ENCODE measurements at regions not wholly inside any gene's neighbourhood (a gene's known extent, or its start where the extent isn't known, plus 50 kb on each side); places are given as distances from the start of the nearest gene placed in this dataset.

GRCh38 chr6:40195428-40196134, 261.3 kb upstream of the MOCS1 start:
- no peak for TF ChIP-seq CTCF (IDR thresholded peaks at IDR 0.05; ENCODE audit: low read depth, low read length, missing control alignments)
- no peak for DNase-seq (ENCODE audit: extremely low read depth, low read depth)

GRCh38 chr6:40194447-40195170, 260.3 kb upstream of the MOCS1 start:
- DNase-seq (ENCODE audit: extremely low read depth, low read depth): no peak
- no peak overlapping the region for H3K4me3 ChIP-seq (replicated peaks; ENCODE audit: low read depth, low read length)
- no peak for TF ChIP-seq CTCF (IDR thresholded peaks at IDR 0.05; ENCODE audit: low read depth, low read length, missing control alignments)

More at GRCh38 chr6:40195428-40196134, 261.3 kb upstream of the MOCS1 start:
- H3K4me3 ChIP-seq (replicated peaks; ENCODE audit: low read depth, low read length): no peak overlapping the region

GRCh38 chr6:40192516-40192915, 258.3 kb upstream of the MOCS1 start:
- H3K4me3 ChIP-seq (replicated peaks; ENCODE audit: low read depth, low read length): no peak overlapping the region
- TF ChIP-seq CTCF (IDR thresholded peaks at IDR 0.05; ENCODE audit: low read depth, low read length, missing control alignments): no peak
- no peak for DNase-seq (ENCODE audit: extremely low read depth, low read depth)

- TF ChIP-seq CTCF (IDR thresholded peaks at IDR 0.05; ENCODE audit: low read depth, low read length, missing control alignments): no peak
- no peak for DNase-seq (ENCODE audit: extremely low read depth, low read depth)
Observed at GRCh38 chr6:40188931-40189330, 254.7 kb upstream of the MOCS1 start.

GRCh38 chr6:40187535-40188144, 253.4 kb upstream of the MOCS1 start:
- no peak for TF ChIP-seq CTCF (IDR thresholded peaks at IDR 0.05; ENCODE audit: low read depth, low read length, missing control alignments)
- no peak overlapping the region for H3K4me3 ChIP-seq (replicated peaks; ENCODE audit: low read depth, low read length)
- DNase-seq (ENCODE audit: extremely low read depth, low read depth): no peak

More at GRCh38 chr6:40188931-40189330, 254.7 kb upstream of the MOCS1 start:
- no peak overlapping the region for H3K4me3 ChIP-seq (replicated peaks; ENCODE audit: low read depth, low read length)

GRCh38 chr6:40185486-40185885, 251.2 kb upstream of the MOCS1 start:
- no peak for TF ChIP-seq CTCF (IDR thresholded peaks at IDR 0.05; ENCODE audit: low read depth, low read length, missing control alignments)
- H3K4me3 ChIP-seq (replicated peaks; ENCODE audit: low read depth, low read length): no peak overlapping the region
- DNase-seq (ENCODE audit: extremely low read depth, low read depth): no peak

Data from HFF-Myc (cell line).